ENCODE measurements at regions not wholly inside any gene's neighbourhood (a gene's known extent, or its start where the extent isn't known, plus 50 kb on each side); places are given as distances from the start of the nearest gene placed in this dataset.

DNA sequence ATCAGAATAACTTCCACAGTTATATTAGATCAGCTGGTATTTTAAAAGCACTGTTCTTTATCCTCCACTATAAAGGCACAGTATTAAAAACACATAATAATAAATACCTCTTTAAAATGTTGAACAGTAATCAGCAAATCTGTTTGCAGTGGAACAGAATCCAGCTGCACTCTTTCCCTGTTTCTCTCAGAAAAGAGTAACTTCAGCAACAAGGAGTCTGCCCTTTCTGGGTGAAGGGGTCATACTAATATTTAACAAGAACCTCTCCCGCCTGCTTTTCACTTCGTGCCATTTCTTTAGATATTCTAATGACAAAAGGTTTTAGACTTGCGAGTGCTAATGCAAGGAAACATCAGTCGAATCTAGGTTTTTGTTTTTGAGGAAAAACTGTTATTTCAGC, 194.2 kb upstream of the FMN2 start:
- Mint-ChIP-seq H3K4me1 (peaks cover 10% of the 10 kb centered on the region), H3K9me3 (peaks cover 0 to 1% (median 0%) of the 10 kb centered on the region in 7 donors), H3K27ac (no peak overlapping the region), H3K27me3 (ENCODE audit: low read depth in 3 of 3) (peaks cover 1 to 4% (median 1%) of the 10 kb centered on the region in 3 donors), H3K4me3 (no peak overlapping the region), H3K36me3 (no peaks in the 10 kb centered on the region)
- Histone ChIP-seq H3K9ac (ENCODE audit: insufficient read depth, low read length, poor library complexity, severe bottlenecking) (no peak overlapping the region), H3K4me2 (replicated peaks; ENCODE audit: extremely low read depth, low read length, poor library complexity, severe bottlenecking) (peak overlapping the region; percentile 72), H4K20me1 (ENCODE audit: insufficient read depth, low read length) (no peaks in the 10 kb centered on the region), H3K9me3 (replicated peaks in 1 of 2; ENCODE audit: control insufficient read depth in 1 of 2, insufficient read depth in 1 of 2, low read length in 2 of 2) (no peaks in the 10 kb centered on the region), H3K27me3 (ENCODE audit: control insufficient read depth in 2 of 2, insufficient read depth in 2 of 2, low read length in 2 of 2) (no peaks in the 10 kb centered on the region), H2AFZ (ENCODE audit: insufficient read depth, low read depth, low read length, poor library complexity, severe bottlenecking) (peak overlapping the region; percentile 77), H3K4me1 (ENCODE audit: control insufficient read depth in 1 of 2, insufficient read depth in 2 of 2, low read length in 2 of 2) (peaks cover 5 to 8% of the 10 kb centered on the region in 2 donors), H3K36me3 (replicated peaks in 1 of 2; ENCODE audit: control insufficient read depth in 1 of 2, insufficient read depth in 2 of 2, low read length in 2 of 2) (no peaks in the 10 kb centered on the region), H3K79me2 (ENCODE audit: insufficient read depth, low read length) (no peaks in the 10 kb centered on the region), H3K4me3 (replicated peaks in 1 of 3; ENCODE audit: low read depth in 2 of 3, low read length in 3 of 3) (peak overlapping the region in 1 of 3 experiments; percentile 59), H3K27ac (ENCODE audit: low read depth in 1 of 2, low read length in 2 of 2) (no peak overlapping the region)
- no peak for DNase-seq
- intact Hi-C loops (cut with micrococcal nuclease), result loop anchor here (5.0 kb wide), 2 partner anchors 105 to 490 kb away; no protein-coding TSS in a partner anchor
- TF ChIP-seq, protein P1, sequence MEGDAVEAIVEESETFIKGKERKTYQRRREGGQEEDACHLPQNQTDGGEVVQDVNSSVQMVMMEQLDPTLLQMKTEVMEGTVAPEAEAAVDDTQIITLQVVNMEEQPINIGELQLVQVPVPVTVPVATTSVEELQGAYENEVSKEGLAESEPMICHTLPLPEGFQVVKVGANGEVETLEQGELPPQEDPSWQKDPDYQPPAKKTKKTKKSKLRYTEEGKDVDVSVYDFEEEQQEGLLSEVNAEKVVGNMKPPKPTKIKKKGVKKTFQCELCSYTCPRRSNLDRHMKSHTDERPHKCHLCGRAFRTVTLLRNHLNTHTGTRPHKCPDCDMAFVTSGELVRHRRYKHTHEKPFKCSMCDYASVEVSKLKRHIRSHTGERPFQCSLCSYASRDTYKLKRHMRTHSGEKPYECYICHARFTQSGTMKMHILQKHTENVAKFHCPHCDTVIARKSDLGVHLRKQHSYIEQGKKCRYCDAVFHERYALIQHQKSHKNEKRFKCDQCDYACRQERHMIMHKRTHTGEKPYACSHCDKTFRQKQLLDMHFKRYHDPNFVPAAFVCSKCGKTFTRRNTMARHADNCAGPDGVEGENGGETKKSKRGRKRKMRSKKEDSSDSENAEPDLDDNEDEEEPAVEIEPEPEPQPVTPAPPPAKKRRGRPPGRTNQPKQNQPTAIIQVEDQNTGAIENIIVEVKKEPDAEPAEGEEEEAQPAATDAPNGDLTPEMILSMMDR (IDR thresholded peaks at IDR 0.05), result no peak
- WGBS (ENCODE audit: insufficient coverage), result no CpG with 5 or more reads among the region's 4 CpGs

DNA sequence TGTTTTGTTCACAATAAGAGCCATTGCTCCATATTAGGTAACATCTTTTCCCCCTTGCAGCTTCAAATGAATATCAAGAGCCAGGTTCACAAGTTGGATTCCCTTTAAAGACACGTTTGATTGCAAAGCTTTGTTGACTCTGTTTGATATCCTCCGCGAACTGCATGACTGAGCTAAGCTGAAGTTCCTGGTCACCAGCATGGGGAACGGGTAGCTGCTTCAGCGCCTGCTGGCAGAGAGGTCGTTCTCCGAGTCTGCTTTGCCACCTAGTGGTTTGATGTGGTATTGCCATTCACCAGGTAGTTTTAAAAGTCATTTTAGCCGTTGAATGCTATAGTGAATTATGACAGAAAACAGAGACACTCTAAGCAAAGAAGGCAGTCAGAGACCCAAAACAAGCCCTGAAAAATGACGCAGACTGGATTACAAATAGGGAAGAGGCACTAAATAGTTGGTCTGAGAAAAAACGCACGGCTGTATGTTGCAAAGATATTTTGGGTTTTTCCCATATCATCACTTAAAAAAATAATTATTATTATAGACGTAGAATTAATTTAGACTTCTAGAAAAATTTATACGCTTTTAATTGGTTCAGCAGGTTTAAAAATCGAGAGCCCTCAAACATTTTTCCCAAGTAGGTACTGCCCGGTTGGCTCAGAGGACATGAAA, 193.5 kb upstream of the FMN2 start:
- H3K79me2 ChIP-seq (ENCODE audit: insufficient read depth, low read length), result no peaks in the 10 kb centered on the region
- H4K20me1 ChIP-seq (ENCODE audit: insufficient read depth, low read length), result no peaks in the 10 kb centered on the region
- H3K27me3 ChIP-seq (ENCODE audit: control insufficient read depth in 2 of 2, insufficient read depth in 2 of 2, low read length in 2 of 2), result no peaks in the 10 kb centered on the region
- intact Hi-C loops (cut with micrococcal nuclease), result loop anchor here (5.0 kb wide), 2 partner anchors 106 to 491 kb away; no protein-coding TSS in a partner anchor
- peaks cover 5 to 8% of the 10 kb centered on the region in 2 donors for H3K4me1 ChIP-seq (ENCODE audit: control insufficient read depth in 1 of 2, insufficient read depth in 2 of 2, low read length in 2 of 2)
- peak; percentile 77 to 85 (median 83) for DNase-seq
- TF ChIP-seq, protein P1 (IDR thresholded peaks at IDR 0.05), result peak; percentile 82
- Mint-ChIP-seq H3K36me3 (no peaks in the 10 kb centered on the region), H3K27ac (no peak overlapping the region), H3K4me3 (peak overlapping the region; percentile 25 to 76), H3K4me1 (peaks cover 8% of the 10 kb centered on the region), H3K9me3 (peaks cover 0 to 1% (median 0%) of the 10 kb centered on the region in 7 donors), H3K27me3 (ENCODE audit: low read depth in 3 of 3) (peaks cover 1 to 4% (median 1%) of the 10 kb centered on the region in 3 donors)
- no peaks in the 10 kb centered on the region for H3K9me3 ChIP-seq (replicated peaks in 1 of 2; ENCODE audit: control insufficient read depth in 1 of 2, insufficient read depth in 1 of 2, low read length in 2 of 2)
- H2AFZ ChIP-seq (ENCODE audit: insufficient read depth, low read depth, low read length, poor library complexity, severe bottlenecking), result peak overlapping the region; percentile 77
- no peak overlapping the region for H3K27ac ChIP-seq (ENCODE audit: low read depth in 1 of 2, low read length in 2 of 2)
- H3K4me2 ChIP-seq (replicated peaks; ENCODE audit: extremely low read depth, low read length, poor library complexity, severe bottlenecking), result peak overlapping the region; percentile 72
- peak overlapping the region in 2 of 3 experiments; percentile 20 to 59 for H3K4me3 ChIP-seq (replicated peaks in 1 of 3; ENCODE audit: low read depth in 2 of 3, low read length in 3 of 3)
- no peaks in the 10 kb centered on the region for H3K36me3 ChIP-seq (replicated peaks in 1 of 2; ENCODE audit: control insufficient read depth in 1 of 2, insufficient read depth in 2 of 2, low read length in 2 of 2)
- 0% methylated on average over 9 of the region's 15 CpGs for WGBS (ENCODE audit: insufficient coverage)
- no peak overlapping the region for H3K9ac ChIP-seq (ENCODE audit: insufficient read depth, low read length, poor library complexity, severe bottlenecking)

All from CD14-positive monocyte (primary cell).